ENCODE measurements at regions not wholly inside any gene's neighbourhood (a gene's known extent, or its start where the extent isn't known, plus 50 kb on each side); places are given as distances from the start of the nearest gene placed in this dataset.

- no peak for DNase-seq
Measured at GRCh38 chr12:85688837-85689236, 147.4 kb downstream of the RASSF9 start.

- DNase-seq, result no peak
Measured at GRCh38 chr12:85690146-85690545, 146.1 kb downstream of the RASSF9 start.

- no peak for DNase-seq
Measured at GRCh38 chr12:85693093-85693665, 143.0 kb downstream of the RASSF9 start.

- DNase-seq, result no peak
Measured at GRCh38 chr12:85695097-85695715, 141.0 kb downstream of the RASSF9 start.

- no peak for DNase-seq
Measured at GRCh38 chr12:85697003-85697402, 139.2 kb downstream of the RASSF9 start.

- no peak for DNase-seq
Measured at GRCh38 chr12:85698937-85699336, 137.3 kb downstream of the RASSF9 start.

GRCh38 chr12:85708775-85709174 lies 127.4 kb downstream of the RASSF9 start:
- no peak for DNase-seq

- DNase-seq, result no peak
Measured at GRCh38 chr12:85711735-85712390, 124.3 kb downstream of the RASSF9 start.

- DNase-seq, result no peak
Measured at GRCh38 chr12:85713373-85713772, 122.8 kb downstream of the RASSF9 start.

- DNase-seq, result no peak
Measured at GRCh38 chr12:85714425-85714824, 121.8 kb downstream of the RASSF9 start.

- no peak for DNase-seq
Measured at GRCh38 chr12:85720308-85721033, 115.7 kb downstream of the RASSF9 start.

GRCh38 chr12:85725991-85726390 lies 110.2 kb downstream of the RASSF9 start:
- DNase-seq, result no peak

GRCh38 chr12:85733221-85733840 lies 102.9 kb downstream of the RASSF9 start:
- DNase-seq, result no peak

GRCh38 chr12:85733984-85734383 lies 102.2 kb downstream of the RASSF9 start:
- DNase-seq, result no peak

GRCh38 chr12:85740186-85740585 lies 96.0 kb downstream of the RASSF9 start:
- DNase-seq, result no peak

GRCh38 chr12:85741046-85741445 lies 95.2 kb downstream of the RASSF9 start:
- no peak for DNase-seq

GRCh38 chr12:85747941-85748495 lies 88.2 kb downstream of the RASSF9 start:
- DNase-seq, result no peak

Data from T-helper 1 cell (primary cell).